HG03025 (cell line): ENCODE measurements at regions not wholly inside any gene's neighbourhood (a gene's known extent, or its start where the extent isn't known, plus 50 kb on each side); places are given as distances from the start of the nearest gene placed in this dataset.

Experiments used
- ATAC-seq: cut with Tn5 transposase; IDR thresholded peaks from one replicate; pipeline ENCODE4 v1.9.1; 2021; ENCODE audit warnings: mild to moderate bottlenecking, moderate library complexity; ENCODE audit not compliant: unreplicated experiment, low FRiP score

DNA sequence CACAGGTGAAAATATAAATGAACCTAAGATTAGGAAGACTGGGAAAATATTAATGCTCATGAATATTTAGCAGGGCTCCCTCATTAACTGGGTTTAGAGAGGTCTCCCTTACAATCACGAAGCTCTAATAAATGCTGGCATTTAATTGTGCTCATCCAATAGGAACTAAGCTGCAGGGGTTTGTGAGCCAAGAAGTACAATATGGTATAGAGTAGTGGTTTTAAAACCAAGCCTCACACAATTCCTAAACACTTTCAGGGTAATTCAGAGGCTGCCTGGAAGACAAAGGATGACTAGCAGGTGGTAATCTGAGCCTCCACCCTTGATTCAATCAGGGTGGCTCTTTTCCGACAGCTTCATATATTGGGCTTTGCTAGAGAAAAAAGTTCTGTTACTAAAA is 103.3 kb downstream of the GPAM start:
- ATAC-seq: no peak

DNA sequence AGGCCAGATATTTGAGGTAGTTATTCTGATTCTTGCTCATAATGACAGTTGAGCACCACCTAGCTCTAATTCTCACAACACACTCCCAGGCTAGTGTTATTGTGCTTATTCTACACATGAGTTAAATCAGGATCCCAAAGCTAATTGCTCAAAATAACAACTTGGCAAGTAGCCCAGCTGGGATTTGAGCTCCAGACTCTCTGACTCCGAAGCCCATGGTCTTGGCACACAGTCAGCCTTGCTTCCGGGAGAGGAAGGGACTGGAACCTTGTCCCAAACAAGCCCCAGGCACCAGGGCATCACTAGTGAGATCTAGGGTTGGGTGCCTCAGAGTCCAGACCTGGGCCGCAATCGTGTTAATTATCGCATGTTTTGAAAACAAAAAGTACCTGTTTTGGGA is 101.4 kb downstream of the GPAM start:
- no peak for ATAC-seq

DNA sequence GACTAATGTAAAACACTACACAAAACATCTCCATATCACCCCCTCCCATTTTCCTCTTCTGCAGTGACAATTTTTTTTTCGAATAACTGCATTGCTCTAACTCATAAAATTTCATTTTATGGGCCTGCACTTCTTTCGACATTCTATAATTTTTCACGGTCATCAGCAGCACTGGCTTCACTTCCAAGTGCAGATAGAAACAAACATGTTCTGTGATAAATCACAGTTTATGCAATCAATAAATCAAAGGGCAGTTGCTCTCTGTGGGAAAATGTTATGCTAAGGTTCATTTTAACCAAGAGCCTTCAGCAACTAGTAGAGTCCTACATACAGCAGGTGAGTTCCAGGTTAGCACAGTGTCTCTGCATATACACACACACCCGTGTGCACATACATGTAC is 100.1 kb downstream of the GPAM start:
- no peak for ATAC-seq

DNA sequence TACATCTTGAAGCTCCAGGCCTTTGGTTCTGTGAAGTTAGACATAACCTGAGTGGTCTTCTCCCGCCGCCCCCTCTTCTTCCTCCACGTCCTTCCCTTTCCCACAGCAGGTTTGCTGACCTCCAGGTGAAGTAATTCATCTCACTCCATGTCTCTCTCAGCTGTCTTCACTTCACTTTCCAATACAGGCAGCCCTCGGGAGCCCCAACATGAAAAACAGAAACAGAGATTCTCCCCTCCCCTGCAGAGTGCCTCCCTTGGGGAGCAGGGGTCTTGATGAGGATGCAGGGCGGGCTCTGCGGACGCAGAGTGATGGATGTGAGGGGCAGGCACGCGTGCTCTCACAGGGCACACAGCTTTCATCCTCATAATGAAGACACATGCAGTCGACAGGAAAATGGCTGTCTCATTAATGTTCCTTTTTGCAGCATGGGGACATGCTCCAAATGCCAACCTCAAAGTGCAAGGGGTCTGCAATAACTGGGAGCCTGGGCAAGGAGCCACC is 95.6 kb downstream of the GPAM start:
- ATAC-seq: no peak

DNA sequence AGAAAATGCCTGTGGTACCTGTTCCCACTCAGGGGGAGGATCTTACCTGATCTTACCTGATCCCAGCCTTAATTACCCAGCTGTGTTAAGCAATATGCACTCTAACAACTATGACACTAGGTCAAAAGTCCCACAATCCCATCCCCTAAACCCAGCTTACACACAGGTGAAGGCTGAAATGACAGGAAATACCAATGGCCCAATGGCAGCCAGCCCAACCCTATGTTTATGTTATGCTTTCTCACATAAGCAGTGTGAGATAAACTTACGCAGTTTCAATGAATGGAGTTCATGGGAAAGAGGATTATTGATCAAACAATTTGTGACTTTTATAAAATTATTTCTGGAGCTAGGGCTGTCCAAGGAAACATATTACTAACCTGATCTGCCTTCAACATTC is 91.9 kb downstream of the GPAM start:
- no peak for ATAC-seq

DNA sequence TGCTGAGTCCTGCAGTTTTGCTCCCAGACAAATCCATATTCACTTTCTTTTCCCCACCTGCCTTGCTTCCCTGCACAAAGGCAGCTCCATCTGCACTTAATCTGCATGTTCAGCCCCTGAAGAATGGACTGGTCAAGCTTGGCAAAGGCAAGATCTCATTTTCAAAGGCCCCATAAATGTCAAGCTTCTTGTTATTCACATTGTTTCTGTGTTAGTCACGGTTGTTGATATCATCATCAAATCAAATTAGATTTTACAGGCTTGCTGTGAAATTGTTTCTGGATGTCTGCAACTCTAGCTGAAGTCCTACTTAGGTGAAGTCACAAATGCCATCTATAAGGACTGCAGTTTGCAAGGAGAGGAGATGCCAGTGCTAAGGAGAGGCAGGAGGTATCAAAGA is 91.0 kb downstream of the GPAM start:
- ATAC-seq: no peak

DNA sequence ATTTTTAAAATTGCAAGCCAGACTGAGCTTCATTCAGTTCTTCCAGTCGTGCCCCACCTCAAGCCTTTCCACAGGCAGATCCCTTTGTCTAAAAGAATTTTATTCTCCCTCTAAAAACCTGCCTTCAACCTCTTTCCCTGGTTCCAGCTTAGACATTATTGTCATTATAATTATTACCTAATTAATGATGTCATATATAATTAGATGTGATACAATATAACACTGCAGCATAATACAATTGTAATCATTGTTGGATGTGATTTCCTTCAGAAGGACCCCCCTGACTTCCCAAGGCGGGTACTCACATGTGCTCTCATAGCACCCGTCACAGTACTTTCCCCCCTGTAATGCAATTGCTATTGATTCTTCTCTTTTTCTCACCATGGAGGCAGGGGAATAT is 88.6 kb downstream of the GPAM start:
- ATAC-seq: no peak

DNA sequence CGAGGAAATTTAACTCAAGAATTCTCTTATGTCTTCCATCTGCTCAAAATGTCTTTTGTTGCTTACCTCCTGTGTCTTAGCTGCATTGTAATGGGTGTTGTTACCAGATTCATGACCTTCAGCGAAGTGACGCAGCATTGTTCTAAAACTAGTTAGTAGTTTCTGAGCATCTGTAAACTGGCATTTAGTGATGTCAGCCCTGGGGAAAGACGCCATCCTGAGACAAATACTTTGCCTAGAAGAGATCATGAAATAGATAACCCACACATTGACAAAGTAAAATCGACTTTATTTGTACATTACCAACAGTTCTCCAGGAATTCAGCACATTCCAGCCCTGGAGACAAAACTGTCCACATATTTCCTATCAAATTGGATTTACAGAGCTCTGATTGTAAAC is 87.8 kb downstream of the GPAM start:
- ATAC-seq: no peak

DNA sequence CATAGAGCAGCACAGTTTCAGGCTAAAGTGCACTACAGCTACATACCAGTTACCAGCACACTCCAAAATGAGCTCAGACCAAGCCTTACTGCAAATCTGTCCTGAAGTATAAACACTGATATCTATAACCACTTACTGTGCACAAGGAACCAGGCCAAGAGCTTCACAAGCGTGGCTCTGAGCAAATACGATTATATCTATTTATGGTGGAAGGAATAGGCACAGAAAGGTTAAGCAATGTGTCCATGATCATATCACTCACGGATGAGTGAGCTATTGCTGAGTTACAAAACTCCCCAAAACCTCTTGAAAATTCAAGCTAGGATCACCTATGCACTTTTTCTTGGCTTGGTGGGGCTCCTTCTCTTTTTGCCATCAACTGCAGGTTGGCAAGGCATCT is 84.9 kb downstream of the GPAM start:
- no peak for ATAC-seq
